B cell (primary cell): ENCODE measurements at regions not wholly inside any gene's neighbourhood (a gene's known extent, or its start where the extent isn't known, plus 50 kb on each side); places are given as distances from the start of the nearest gene placed in this dataset.

ENCODE experiments used
- EZH2 ChIP-seq: IDR thresholded peaks from 2 replicates; pipeline ENCODE4 v1.6.1; 2012; ENCODE audit warnings: borderline replicate concordance, low read depth, mild to moderate bottlenecking, moderate library complexity, low read length; ENCODE audit not compliant: insufficient read depth, poor library complexity, severe bottlenecking
- TF ChIP-seq, protein P1 (sequence below): fragments of 200-600 bp; IDR thresholded peaks from one replicate; pipeline ENCODE4 v1.8.0; 2022; ENCODE audit warnings: antibody characterized with exemption, mild to moderate bottlenecking

GRCh38 chr2:42877936-42878335 lies 85.6 kb upstream of the HAAO start:
- TF ChIP-seq, protein P1, sequence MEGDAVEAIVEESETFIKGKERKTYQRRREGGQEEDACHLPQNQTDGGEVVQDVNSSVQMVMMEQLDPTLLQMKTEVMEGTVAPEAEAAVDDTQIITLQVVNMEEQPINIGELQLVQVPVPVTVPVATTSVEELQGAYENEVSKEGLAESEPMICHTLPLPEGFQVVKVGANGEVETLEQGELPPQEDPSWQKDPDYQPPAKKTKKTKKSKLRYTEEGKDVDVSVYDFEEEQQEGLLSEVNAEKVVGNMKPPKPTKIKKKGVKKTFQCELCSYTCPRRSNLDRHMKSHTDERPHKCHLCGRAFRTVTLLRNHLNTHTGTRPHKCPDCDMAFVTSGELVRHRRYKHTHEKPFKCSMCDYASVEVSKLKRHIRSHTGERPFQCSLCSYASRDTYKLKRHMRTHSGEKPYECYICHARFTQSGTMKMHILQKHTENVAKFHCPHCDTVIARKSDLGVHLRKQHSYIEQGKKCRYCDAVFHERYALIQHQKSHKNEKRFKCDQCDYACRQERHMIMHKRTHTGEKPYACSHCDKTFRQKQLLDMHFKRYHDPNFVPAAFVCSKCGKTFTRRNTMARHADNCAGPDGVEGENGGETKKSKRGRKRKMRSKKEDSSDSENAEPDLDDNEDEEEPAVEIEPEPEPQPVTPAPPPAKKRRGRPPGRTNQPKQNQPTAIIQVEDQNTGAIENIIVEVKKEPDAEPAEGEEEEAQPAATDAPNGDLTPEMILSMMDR: no peak
- no peak for TF ChIP-seq EZH2
